Lower leg skin (tissue), 3 donors: ENCODE measurements at regions not wholly inside any gene's neighbourhood (a gene's known extent, or its start where the extent isn't known, plus 50 kb on each side); places are given as distances from the start of the nearest gene placed in this dataset.

Experiments
- POLR2A ChIP-seq, 2 donors: fragments of 450-650 bp; IDR thresholded peaks; one replicate each; pipeline ENCODE4 v1.6.1; 2016 to 2017; ENCODE audit warnings: antibody characterized with exemption in 2 of 2, mild to moderate bottlenecking in 1 of 2, moderate library complexity in 1 of 2
- TF ChIP-seq, protein P1 (sequence below), 3 donors: fragments of 450-650 bp; IDR thresholded peaks; one replicate each; pipeline ENCODE4 v1.5.1; 2016; ENCODE audit warnings: antibody characterized with exemption in 3 of 3, mild to moderate bottlenecking in 3 of 3, moderate library complexity in 2 of 3

DNA sequence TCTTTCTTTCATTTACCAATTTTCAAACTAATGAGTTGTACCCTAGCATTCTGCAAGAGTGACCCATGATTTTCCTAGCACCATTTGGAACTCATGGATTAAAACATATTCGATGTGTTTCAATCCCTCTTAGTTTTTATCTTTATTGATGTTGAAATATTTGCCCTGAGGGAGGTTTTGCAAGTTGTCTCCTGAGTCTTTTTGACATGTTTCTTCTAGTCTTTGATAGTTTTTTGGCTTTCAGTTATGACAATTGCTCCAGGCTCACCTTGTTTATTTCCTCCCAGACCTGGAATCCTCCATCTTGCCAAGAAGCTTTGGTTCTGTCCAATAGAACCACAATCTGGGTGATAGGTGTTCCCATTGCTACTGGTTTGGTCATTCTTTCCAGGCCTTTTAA lies 327.8 kb downstream of the WDR11 start:
- TF ChIP-seq, protein P1, sequence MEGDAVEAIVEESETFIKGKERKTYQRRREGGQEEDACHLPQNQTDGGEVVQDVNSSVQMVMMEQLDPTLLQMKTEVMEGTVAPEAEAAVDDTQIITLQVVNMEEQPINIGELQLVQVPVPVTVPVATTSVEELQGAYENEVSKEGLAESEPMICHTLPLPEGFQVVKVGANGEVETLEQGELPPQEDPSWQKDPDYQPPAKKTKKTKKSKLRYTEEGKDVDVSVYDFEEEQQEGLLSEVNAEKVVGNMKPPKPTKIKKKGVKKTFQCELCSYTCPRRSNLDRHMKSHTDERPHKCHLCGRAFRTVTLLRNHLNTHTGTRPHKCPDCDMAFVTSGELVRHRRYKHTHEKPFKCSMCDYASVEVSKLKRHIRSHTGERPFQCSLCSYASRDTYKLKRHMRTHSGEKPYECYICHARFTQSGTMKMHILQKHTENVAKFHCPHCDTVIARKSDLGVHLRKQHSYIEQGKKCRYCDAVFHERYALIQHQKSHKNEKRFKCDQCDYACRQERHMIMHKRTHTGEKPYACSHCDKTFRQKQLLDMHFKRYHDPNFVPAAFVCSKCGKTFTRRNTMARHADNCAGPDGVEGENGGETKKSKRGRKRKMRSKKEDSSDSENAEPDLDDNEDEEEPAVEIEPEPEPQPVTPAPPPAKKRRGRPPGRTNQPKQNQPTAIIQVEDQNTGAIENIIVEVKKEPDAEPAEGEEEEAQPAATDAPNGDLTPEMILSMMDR (IDR thresholded peaks at IDR 0.05) = no peak
- TF ChIP-seq POLR2A (IDR thresholded peaks at IDR 0.05) = no peak
